ENCODE measurements at regions not wholly inside any gene's neighbourhood (a gene's known extent, or its start where the extent isn't known, plus 50 kb on each side); places are given as distances from the start of the nearest gene placed in this dataset.

- peak; percentile 1 for DNase-seq (ENCODE audit: low spot score)
These were observed 341.7 kb upstream of the ROBO2 start for GRCh38 chr3:76698136-76698706.

GRCh38 chr3:76699846-76700245 is 340.1 kb upstream of the ROBO2 start:
- no peak for DNase-seq (ENCODE audit: low spot score)

GRCh38 chr3:76700323-76700722 is 339.6 kb upstream of the ROBO2 start:
- no peak for DNase-seq (ENCODE audit: low spot score)

GRCh38 chr3:76702676-76703075 is 337.2 kb upstream of the ROBO2 start:
- DNase-seq (ENCODE audit: low spot score) = no peak

- no peak for DNase-seq (ENCODE audit: low spot score)
These were observed 324.5 kb upstream of the ROBO2 start for GRCh38 chr3:76715426-76715825.

GRCh38 chr3:76723366-76723765 is 316.5 kb upstream of the ROBO2 start:
- DNase-seq (ENCODE audit: low spot score) = no peak

- DNase-seq (ENCODE audit: low spot score) = no peak
These were observed 315.8 kb upstream of the ROBO2 start for GRCh38 chr3:76724075-76724474.

GRCh38 chr3:76724706-76725105 is 315.2 kb upstream of the ROBO2 start:
- no peak for DNase-seq (ENCODE audit: low spot score)

GRCh38 chr3:76726034-76726433 is 313.9 kb upstream of the ROBO2 start:
- no peak for DNase-seq (ENCODE audit: low spot score)

- no peak for DNase-seq (ENCODE audit: low spot score)
These were observed 311.5 kb upstream of the ROBO2 start for GRCh38 chr3:76728426-76728825.

GRCh38 chr3:76731471-76731870 is 308.4 kb upstream of the ROBO2 start:
- no peak for DNase-seq (ENCODE audit: low spot score)

GRCh38 chr3:76733073-76733759 is 306.7 kb upstream of the ROBO2 start:
- DNase-seq (ENCODE audit: low spot score) = no peak

- no peak for DNase-seq (ENCODE audit: low spot score)
These were observed 304.7 kb upstream of the ROBO2 start for GRCh38 chr3:76735152-76735551.

GRCh38 chr3:76753599-76753998 is 286.3 kb upstream of the ROBO2 start:
- DNase-seq (ENCODE audit: low spot score) = no peak

- no peak for DNase-seq (ENCODE audit: low spot score)
These were observed 285.7 kb upstream of the ROBO2 start for GRCh38 chr3:76754247-76754646.

- DNase-seq (ENCODE audit: low spot score) = no peak
These were observed 283.3 kb upstream of the ROBO2 start for GRCh38 chr3:76756577-76756976.

GRCh38 chr3:76760336-76760735 is 279.6 kb upstream of the ROBO2 start:
- DNase-seq (ENCODE audit: low spot score) = no peak

- DNase-seq (ENCODE audit: low spot score) = no peak
These were observed 274.4 kb upstream of the ROBO2 start for GRCh38 chr3:76765511-76765910.

- DNase-seq (ENCODE audit: low spot score) = no peak
These were observed 271.0 kb upstream of the ROBO2 start for GRCh38 chr3:76768912-76769311.

GRCh38 chr3:76776927-76777326 is 263.0 kb upstream of the ROBO2 start:
- no peak for DNase-seq (ENCODE audit: low spot score)

- no peak for DNase-seq (ENCODE audit: low spot score)
These were observed 251.7 kb upstream of the ROBO2 start for GRCh38 chr3:76788206-76788605.

GRCh38 chr3:76789237-76789636 is 250.7 kb upstream of the ROBO2 start:
- DNase-seq (ENCODE audit: low spot score) = no peak

GRCh38 chr3:76811418-76811817 is 228.5 kb upstream of the ROBO2 start:
- DNase-seq (ENCODE audit: low spot score) = no peak

GRCh38 chr3:76812649-76813242 is 227.2 kb upstream of the ROBO2 start:
- no peak for DNase-seq (ENCODE audit: low spot score)

Measured in HuH-7.5 (cell line).